AG04450 (cell line): ENCODE measurements at regions not wholly inside any gene's neighbourhood (a gene's known extent, or its start where the extent isn't known, plus 50 kb on each side); places are given as distances from the start of the nearest gene placed in this dataset.

Experiments used
- CTCF ChIA-PET: fragments of 300-600, 350-600 bp; formaldehyde crosslinking; extraction: SDS; loops from one replicate; lab custom pipeline; 2022; ENCODE audit warnings: antibody characterized with exemption, inconsistent platforms; lab: Charles Lee
- POLR2A ChIA-PET: fragments of 350-600 bp; formaldehyde crosslinking; extraction: SDS; loops from one replicate; lab custom pipeline; 2021; ENCODE audit warnings: antibody characterized with exemption, inconsistent platforms; lab: Yijun Ruan, JAX
- DNase-seq: peaks from one replicate; pipeline ENCODE4 v3.0.0-alpha.2; 2011; ENCODE audit warnings: low read depth, low spot score
- H3K27ac ChIP-seq: one replicate; pipeline ENCODE4 v1.5.1; 2012; ENCODE audit warnings: low read depth, low read length, control low read depth
- H3K27me3 ChIP-seq: one replicate; pipeline ENCODE4 v1.6.0; 2012; ENCODE audit warnings: low read length; ENCODE audit not compliant: control insufficient read depth, insufficient read depth
- H3K4me3 ChIP-seq: 2 replicates; pipeline ENCODE4 v1.5.1; 2011; ENCODE audit warnings: mild to moderate bottlenecking, low read depth, low read length, control low read depth
- H3K9me3 ChIP-seq: 2 replicates; pipeline ENCODE4 v1.5.1; 2012; ENCODE audit warnings: low read length; ENCODE audit not compliant: control insufficient read depth, insufficient read depth
- CTCF ChIP-seq: IDR thresholded peaks from 2 replicates; pipeline ENCODE4 v1.5.1; 2011; ENCODE audit warnings: low read depth, low read length, control low read depth, inconsistent platforms

GRCh38 chr18:38305961-38306360, 740.4 kb upstream of the CELF4 start:
- H3K27me3 ChIP-seq = no peaks in the 10 kb centered on the region
- no peak overlapping the region for H3K4me3 ChIP-seq
- peaks cover 9% of the 10 kb centered on the region for H3K9me3 ChIP-seq
- H3K27ac ChIP-seq = no peak overlapping the region
- POLR2A ChIA-PET = no interaction called here
- CTCF ChIA-PET = no interaction called here
- no peak for DNase-seq
- TF ChIP-seq CTCF = no peak

GRCh38 chr18:38301621-38302020, 736.0 kb upstream of the CELF4 start:
- DNase-seq = no peak
- CTCF ChIA-PET = no interaction called here
- Histone ChIP-seq H3K27ac (no peak overlapping the region), H3K4me3 (no peak overlapping the region), H3K27me3 (no peaks in the 10 kb centered on the region), H3K9me3 (peaks cover 13% of the 10 kb centered on the region)
- TF ChIP-seq CTCF = no peak
- POLR2A ChIA-PET = no interaction called here

GRCh38 chr18:38297910-38298309, 732.3 kb upstream of the CELF4 start:
- no peak for TF ChIP-seq CTCF
- no peak overlapping the region for H3K4me3 ChIP-seq
- ChIA-PET POLR2A (no interaction called here), CTCF (no interaction called here)
- H3K27ac ChIP-seq = no peak overlapping the region
- peaks cover 9% of the 10 kb centered on the region for H3K9me3 ChIP-seq
- H3K27me3 ChIP-seq = no peaks in the 10 kb centered on the region
- no peak for DNase-seq

GRCh38 chr18:38290229-38290628, 724.6 kb upstream of the CELF4 start:
- no peak overlapping the region for H3K27ac ChIP-seq
- no peak overlapping the region for H3K4me3 ChIP-seq
- ChIA-PET POLR2A (no interaction called here), CTCF (no interaction called here)
- no peak for TF ChIP-seq CTCF
- peaks cover 8% of the 10 kb centered on the region; the same call in 1 of the 2 replicates for H3K9me3 ChIP-seq
- no peak for DNase-seq
- no peaks in the 10 kb centered on the region for H3K27me3 ChIP-seq

- no peak for DNase-seq
- Histone ChIP-seq H3K27ac (no peak overlapping the region), H3K27me3 (no peaks in the 10 kb centered on the region), H3K4me3 (no peak overlapping the region), H3K9me3 (peaks cover 4% of the 10 kb centered on the region; the same call in 1 of the 2 replicates)
- ChIA-PET CTCF (no interaction called here), POLR2A (no interaction called here)
- no peak for TF ChIP-seq CTCF
Measured at GRCh38 chr18:38284972-38285371, 719.4 kb upstream of the CELF4 start.
